ENCODE measurements at regions not wholly inside any gene's neighbourhood (a gene's known extent, or its start where the extent isn't known, plus 50 kb on each side); places are given as distances from the start of the nearest gene placed in this dataset.
"Not testable (repeated sequence)": the region's sequence is repeated elsewhere in the genome, so short reads cannot be mapped to it uniquely, and the experiment has no call there.

GRCh38 chr5:51214746-51215145 lies 168.5 kb upstream of the ISL1 start:
- TF ChIP-seq CTCF (IDR thresholded peaks at IDR 0.05; ENCODE audit: low read length, missing control alignments), result no peak
- DNase-seq (ENCODE audit: low read depth), result no peak
- H3K4me3 ChIP-seq (replicated peaks; ENCODE audit: low read depth, low read length), result no peak overlapping the region

GRCh38 chr5:51225789-51226742 lies 157.2 kb upstream of the ISL1 start:
- no peak for DNase-seq (ENCODE audit: low read depth)
- no peak overlapping the region for H3K4me3 ChIP-seq (replicated peaks; ENCODE audit: low read depth, low read length)
- TF ChIP-seq CTCF (IDR thresholded peaks at IDR 0.05; ENCODE audit: low read length, missing control alignments), result no peak

- TF ChIP-seq CTCF (IDR thresholded peaks at IDR 0.05; ENCODE audit: low read length, missing control alignments), result no peak
Measured at GRCh38 chr5:51227963-51228470, 155.2 kb upstream of the ISL1 start.

GRCh38 chr5:51230336-51230735 lies 152.9 kb upstream of the ISL1 start:
- no peak for TF ChIP-seq CTCF (IDR thresholded peaks at IDR 0.05; ENCODE audit: low read length, missing control alignments)
- DNase-seq (ENCODE audit: low read depth), result no peak
- H3K4me3 ChIP-seq (replicated peaks; ENCODE audit: low read depth, low read length), result no peak overlapping the region

More at GRCh38 chr5:51227963-51228470, 155.2 kb upstream of the ISL1 start:
- H3K4me3 ChIP-seq (replicated peaks; ENCODE audit: low read depth, low read length), result no peak overlapping the region
- no peak for DNase-seq (ENCODE audit: low read depth)

GRCh38 chr5:51242456-51242855 lies 140.8 kb upstream of the ISL1 start:
- TF ChIP-seq CTCF (IDR thresholded peaks at IDR 0.05; ENCODE audit: low read length, missing control alignments), result no peak
- no peak overlapping the region for H3K4me3 ChIP-seq (replicated peaks; ENCODE audit: low read depth, low read length)
- no peak for DNase-seq (ENCODE audit: low read depth)

- H3K4me3 ChIP-seq (replicated peaks; ENCODE audit: low read depth, low read length); DNase-seq (ENCODE audit: low read depth): not testable (repeated sequence)
Measured at GRCh38 chr5:51250957-51251356, 132.3 kb upstream of the ISL1 start.

- H3K4me3 ChIP-seq (replicated peaks; ENCODE audit: low read depth, low read length), result no peak overlapping the region
- no peak for TF ChIP-seq CTCF (IDR thresholded peaks at IDR 0.05; ENCODE audit: low read length, missing control alignments)
- DNase-seq (ENCODE audit: low read depth), result no peak
Measured at GRCh38 chr5:51271261-51271660, 112.0 kb upstream of the ISL1 start.

Data from fibroblast of pulmonary artery (primary cell).